ENCODE measurements at regions not wholly inside any gene's neighbourhood (a gene's known extent, or its start where the extent isn't known, plus 50 kb on each side); places are given as distances from the start of the nearest gene placed in this dataset.

DNA sequence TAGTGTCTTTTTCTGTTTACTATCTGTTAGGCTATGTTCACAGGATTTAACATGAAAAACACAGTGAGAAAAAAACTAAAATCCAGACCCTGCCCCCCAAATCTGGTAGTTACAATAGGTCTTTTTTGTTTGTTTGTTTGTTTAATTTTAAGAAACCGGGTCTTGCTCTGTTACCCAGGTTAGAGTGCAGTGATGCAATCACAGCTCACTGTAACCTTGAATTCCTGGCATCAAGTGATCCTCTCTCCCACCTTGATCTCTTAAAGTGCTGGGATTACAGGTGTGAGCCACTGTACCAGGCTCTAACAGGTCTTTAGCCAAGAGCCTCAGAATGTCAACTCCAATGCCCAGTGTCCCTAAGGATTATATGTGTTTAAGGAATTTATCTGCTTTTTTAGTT, 88.0 kb upstream of the GOLIM4 start:
- DNase-seq (ENCODE audit: low read depth) = no peak
- H3K4me3 ChIP-seq (ENCODE audit: control insufficient read depth, low read depth, low read length) = no peak overlapping the region
- TF ChIP-seq, protein P1, sequence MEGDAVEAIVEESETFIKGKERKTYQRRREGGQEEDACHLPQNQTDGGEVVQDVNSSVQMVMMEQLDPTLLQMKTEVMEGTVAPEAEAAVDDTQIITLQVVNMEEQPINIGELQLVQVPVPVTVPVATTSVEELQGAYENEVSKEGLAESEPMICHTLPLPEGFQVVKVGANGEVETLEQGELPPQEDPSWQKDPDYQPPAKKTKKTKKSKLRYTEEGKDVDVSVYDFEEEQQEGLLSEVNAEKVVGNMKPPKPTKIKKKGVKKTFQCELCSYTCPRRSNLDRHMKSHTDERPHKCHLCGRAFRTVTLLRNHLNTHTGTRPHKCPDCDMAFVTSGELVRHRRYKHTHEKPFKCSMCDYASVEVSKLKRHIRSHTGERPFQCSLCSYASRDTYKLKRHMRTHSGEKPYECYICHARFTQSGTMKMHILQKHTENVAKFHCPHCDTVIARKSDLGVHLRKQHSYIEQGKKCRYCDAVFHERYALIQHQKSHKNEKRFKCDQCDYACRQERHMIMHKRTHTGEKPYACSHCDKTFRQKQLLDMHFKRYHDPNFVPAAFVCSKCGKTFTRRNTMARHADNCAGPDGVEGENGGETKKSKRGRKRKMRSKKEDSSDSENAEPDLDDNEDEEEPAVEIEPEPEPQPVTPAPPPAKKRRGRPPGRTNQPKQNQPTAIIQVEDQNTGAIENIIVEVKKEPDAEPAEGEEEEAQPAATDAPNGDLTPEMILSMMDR (IDR thresholded peaks at IDR 0.05; ENCODE audit: control insufficient read depth, insufficient read depth, low read depth, low read length, missing control alignments) = no peak

DNA sequence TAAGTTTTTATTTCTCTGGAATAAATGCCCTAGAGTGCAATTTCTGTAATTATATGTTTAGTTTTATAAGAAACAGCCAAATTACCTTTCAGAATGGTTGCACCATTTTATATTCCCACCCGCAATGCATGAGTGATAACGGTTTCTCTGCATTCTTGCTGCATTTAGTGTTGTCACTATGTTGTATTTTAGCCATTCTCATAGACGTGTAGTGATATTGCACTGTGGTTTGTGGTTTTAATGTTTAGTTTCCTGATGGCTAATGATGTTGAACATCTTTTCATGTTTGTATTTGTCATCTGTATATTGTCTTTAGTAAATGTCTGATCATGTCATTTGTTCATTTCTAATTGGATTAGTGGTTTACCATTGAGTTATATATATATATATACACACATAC, 73.0 kb upstream of the GOLIM4 start:
- DNase-seq (ENCODE audit: low read depth) = no peak
- TF ChIP-seq, protein P1 (IDR thresholded peaks at IDR 0.05; ENCODE audit: control insufficient read depth, insufficient read depth, low read depth, low read length, missing control alignments) = no peak
- H3K4me3 ChIP-seq (ENCODE audit: control insufficient read depth, low read depth, low read length) = no peak overlapping the region

DNA sequence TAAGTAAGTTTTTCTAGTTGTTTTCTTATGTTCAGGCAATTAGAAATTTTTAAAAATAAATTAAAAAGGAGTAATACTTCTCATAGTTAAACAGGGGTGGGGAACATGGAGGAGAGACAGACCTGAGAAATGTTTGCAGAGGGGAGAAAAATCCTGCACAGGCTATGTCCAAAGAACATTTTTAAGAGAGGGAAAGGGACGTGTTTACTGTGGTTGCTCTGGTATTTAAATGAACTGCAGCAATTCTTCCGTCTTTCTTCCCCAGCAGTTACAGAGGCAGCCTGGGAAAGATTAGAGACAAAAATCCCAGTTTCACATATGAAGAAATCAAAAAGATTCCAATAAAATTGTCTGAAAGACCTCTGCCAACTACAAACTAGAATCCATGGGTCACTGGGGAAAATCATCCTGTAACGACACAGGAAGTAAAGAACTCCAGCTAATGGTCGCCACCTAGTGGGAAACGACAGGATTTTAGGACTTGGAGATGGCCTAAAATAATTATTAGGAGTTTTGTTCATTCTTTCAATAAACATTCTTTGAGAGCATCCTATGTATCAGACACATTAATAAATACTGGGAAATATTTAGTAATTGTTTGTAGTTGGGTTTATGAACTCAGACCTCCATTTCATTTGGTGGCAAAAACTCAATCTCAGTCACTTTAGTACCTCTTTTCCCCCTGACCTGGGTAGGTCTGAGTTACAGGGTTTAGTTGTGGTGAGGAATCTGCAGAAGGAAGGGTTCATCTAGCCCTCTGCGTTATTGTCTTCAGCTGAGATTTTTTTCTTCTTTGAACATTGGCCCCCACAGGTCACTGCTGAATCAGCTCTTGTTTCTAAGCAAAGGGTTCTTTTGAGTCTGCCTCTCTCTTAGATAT, 69.9 kb upstream of the GOLIM4 start:
- TF ChIP-seq, protein P1 (IDR thresholded peaks at IDR 0.05; ENCODE audit: control insufficient read depth, insufficient read depth, low read depth, low read length, missing control alignments) = peak; percentile 75
- H3K4me3 ChIP-seq (ENCODE audit: control insufficient read depth, low read depth, low read length) = no peak overlapping the region
- DNase-seq (ENCODE audit: low read depth) = peak; percentile 60

DNA sequence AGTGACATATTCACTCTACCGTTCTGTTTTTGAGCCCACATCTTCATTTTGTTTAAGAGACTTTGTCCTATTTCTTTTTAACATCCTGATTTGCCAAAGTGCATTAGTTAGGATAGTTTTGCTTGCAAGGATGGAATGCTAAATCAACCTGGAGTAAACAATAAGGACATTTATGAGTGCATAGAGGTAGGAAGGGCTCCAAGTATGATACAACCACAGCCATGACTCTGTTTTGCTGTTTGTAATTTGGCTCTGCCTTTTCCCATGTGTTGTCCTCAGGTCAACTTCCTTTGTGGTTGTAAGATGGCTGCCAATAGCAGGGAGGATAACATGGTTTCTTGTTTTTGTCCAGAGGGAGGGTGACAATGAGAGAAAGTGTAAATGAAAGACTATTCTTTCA, 66.4 kb upstream of the GOLIM4 start:
- H3K4me3 ChIP-seq (ENCODE audit: control insufficient read depth, low read depth, low read length) = no peak overlapping the region
- peak; percentile 8 for DNase-seq (ENCODE audit: low read depth)
- TF ChIP-seq, protein P1 (IDR thresholded peaks at IDR 0.05; ENCODE audit: control insufficient read depth, insufficient read depth, low read depth, low read length, missing control alignments) = no peak

DNA sequence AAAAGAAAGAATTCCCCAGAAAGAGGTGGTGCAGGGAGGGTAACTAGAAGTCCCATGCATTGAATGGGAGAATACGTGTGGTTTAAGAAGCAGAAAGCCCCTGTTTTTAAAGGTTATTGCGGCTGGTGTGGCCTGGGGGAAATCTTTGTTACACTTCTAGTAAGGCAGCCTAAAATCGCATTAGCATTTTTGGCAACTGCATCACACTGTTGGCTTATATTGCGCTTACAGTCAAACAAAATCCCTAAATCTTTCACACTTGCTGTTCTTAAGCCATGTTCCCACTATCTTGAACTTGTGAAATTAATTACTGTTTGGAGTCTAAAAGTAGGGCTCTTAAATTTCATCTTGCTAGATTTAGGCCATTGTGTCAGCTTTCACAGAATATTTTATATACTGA, 66.0 kb upstream of the GOLIM4 start:
- TF ChIP-seq, protein P1 (IDR thresholded peaks at IDR 0.05; ENCODE audit: control insufficient read depth, insufficient read depth, low read depth, low read length, missing control alignments) = no peak
- no peak for DNase-seq (ENCODE audit: low read depth)
- no peak overlapping the region for H3K4me3 ChIP-seq (ENCODE audit: control insufficient read depth, low read depth, low read length)

DNA sequence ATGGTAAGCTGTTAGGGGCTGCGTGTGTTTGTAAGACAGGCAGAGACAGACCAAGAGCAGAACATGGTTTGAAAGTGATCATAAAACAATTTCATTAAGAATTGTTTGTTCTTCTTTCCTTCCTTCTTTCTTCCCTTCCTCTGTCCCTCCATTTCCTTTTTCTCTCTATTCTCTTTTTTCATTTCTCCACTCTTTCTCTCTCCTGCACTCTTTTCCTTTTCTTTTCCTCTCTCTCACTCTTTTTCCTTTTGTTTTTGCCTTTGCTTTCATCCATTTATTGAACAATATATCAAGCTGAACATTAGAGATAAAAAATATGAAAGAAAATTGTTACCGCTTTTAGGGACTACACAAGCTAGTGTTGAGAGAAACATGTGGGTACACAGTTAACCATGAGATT, 62.2 kb upstream of the GOLIM4 start:
- no peak overlapping the region for H3K4me3 ChIP-seq (ENCODE audit: control insufficient read depth, low read depth, low read length)
- TF ChIP-seq, protein P1 (IDR thresholded peaks at IDR 0.05; ENCODE audit: control insufficient read depth, insufficient read depth, low read depth, low read length, missing control alignments) = no peak
- no peak for DNase-seq (ENCODE audit: low read depth)
